Activated CD4-positive, alpha-beta T cell treated with anti-CD3 and anti-CD28 coated beads, Interleukin-2, Interleukin-6, amounts not matched to agents 100 ng/mL and 50 ng/mL, durations not matched to agents 16 hours and 8 hours (primary cell): ENCODE measurements at regions not wholly inside any gene's neighbourhood (a gene's known extent, or its start where the extent isn't known, plus 50 kb on each side); places are given as distances from the start of the nearest gene placed in this dataset.
"Not testable (repeated sequence)": the region's sequence is repeated elsewhere in the genome, so short reads cannot be mapped to it uniquely, and the experiment has no call there.

Source experiments
- DNase-seq: peaks from one replicate; pipeline ENCODE4 v3.0.0-alpha.2; 2020

GRCh38 chr13:104635879-104636278 lies 1569.7 kb upstream of the SLC10A2 start:
- DNase-seq, result no peak

GRCh38 chr13:104634016-104634415 lies 1567.8 kb upstream of the SLC10A2 start:
- no peak for DNase-seq

- DNase-seq, result no peak
Measured at GRCh38 chr13:104632736-104633135, 1566.5 kb upstream of the SLC10A2 start.

GRCh38 chr13:104625201-104625600 lies 1559.0 kb upstream of the SLC10A2 start:
- DNase-seq, result no peak

GRCh38 chr13:104616990-104617389 lies 1550.8 kb upstream of the SLC10A2 start:
- DNase-seq, result no peak

GRCh38 chr13:104614361-104615145 lies 1548.3 kb upstream of the SLC10A2 start:
- no peak for DNase-seq

GRCh38 chr13:104608331-104608730 lies 1542.1 kb upstream of the SLC10A2 start:
- DNase-seq, result no peak

GRCh38 chr13:104605435-104605834 lies 1539.2 kb upstream of the SLC10A2 start:
- not testable (repeated sequence) for DNase-seq

GRCh38 chr13:104597546-104598180 lies 1531.4 kb upstream of the SLC10A2 start:
- no peak for DNase-seq

GRCh38 chr13:104595511-104595910 lies 1529.3 kb upstream of the SLC10A2 start:
- no peak for DNase-seq

- no peak for DNase-seq
Measured at GRCh38 chr13:104594806-104595205, 1528.6 kb upstream of the SLC10A2 start.

GRCh38 chr13:104593693-104594092 lies 1527.5 kb upstream of the SLC10A2 start:
- no peak for DNase-seq

- no peak for DNase-seq
Measured at GRCh38 chr13:104593251-104593576, 1527.0 kb upstream of the SLC10A2 start.

- no peak for DNase-seq
Measured at GRCh38 chr13:104592545-104593250, 1526.5 kb upstream of the SLC10A2 start.

- DNase-seq, result no peak
Measured at GRCh38 chr13:104592127-104592526, 1525.9 kb upstream of the SLC10A2 start.

- DNase-seq, result no peak
Measured at GRCh38 chr13:104586051-104586746, 1520.0 kb upstream of the SLC10A2 start.

GRCh38 chr13:104584481-104584880 lies 1518.3 kb upstream of the SLC10A2 start:
- DNase-seq, result no peak

- DNase-seq, result no peak
Measured at GRCh38 chr13:104580931-104581330, 1514.7 kb upstream of the SLC10A2 start.

- DNase-seq, result no peak
Measured at GRCh38 chr13:104577071-104577815, 1511.0 kb upstream of the SLC10A2 start.

GRCh38 chr13:104571893-104572229 lies 1505.6 kb upstream of the SLC10A2 start:
- no peak for DNase-seq

GRCh38 chr13:104571161-104571892 lies 1505.1 kb upstream of the SLC10A2 start:
- no peak for DNase-seq

- no peak for DNase-seq
Measured at GRCh38 chr13:104567114-104567513, 1500.9 kb upstream of the SLC10A2 start.
